Activated CD4-positive, alpha-beta T cell treated with anti-CD3 and anti-CD28 coated beads, Interleukin-2, amount 10 ng/mL, durations not matched to agents 24 days and 14 days (primary cell): ENCODE measurements at regions not wholly inside any gene's neighbourhood (a gene's known extent, or its start where the extent isn't known, plus 50 kb on each side); places are given as distances from the start of the nearest gene placed in this dataset.
A peak's percentile ranks its signal among the peaks of the same experiment; 100 is the strongest.
"Not testable (repeated sequence)": the region's sequence is repeated elsewhere in the genome, so short reads cannot be mapped to it uniquely, and the experiment has no call there.

Experiments used
- DNase-seq: peaks from one replicate; pipeline ENCODE4 v3.0.0; 2022
- H3K27ac Mint-ChIP-seq: one replicate; pipeline ENCODE4 v1.8.0; 2022; ENCODE audit warnings: mild to moderate bottlenecking, mixed read lengths
- H3K27me3 Mint-ChIP-seq: one replicate; pipeline ENCODE4 v1.8.0; 2022; ENCODE audit warnings: mixed read lengths
- H3K36me3 Mint-ChIP-seq: one replicate; pipeline ENCODE4 v1.8.0; 2022; ENCODE audit warnings: low read depth, mild to moderate bottlenecking, mixed read lengths
- H3K4me1 Mint-ChIP-seq: one replicate; pipeline ENCODE4 v1.8.0; 2021; ENCODE audit warnings: mixed read lengths
- H3K4me3 Mint-ChIP-seq: one replicate; pipeline ENCODE4 v1.8.0; 2022; ENCODE audit warnings: mild to moderate bottlenecking, moderate library complexity, mixed read lengths
- H3K9me3 Mint-ChIP-seq: one replicate; pipeline ENCODE4 v1.8.0; 2021; ENCODE audit warnings: mixed read lengths
- intact Hi-C: fragments of 100-400 bp; cut with micrococcal nuclease; formaldehyde crosslinking; loops from one replicate; pipeline ENCODE4 v1.15.1; 2023

GRCh38 chr22:47498969-47499495, 736.6 kb downstream of the TBC1D22A start:
- intact Hi-C loops = no loop called here
- no peak overlapping the region for H3K4me3 Mint-ChIP-seq
- no peak for DNase-seq
- H3K27me3 Mint-ChIP-seq = peaks cover 1% of the 10 kb centered on the region
- no peak overlapping the region for H3K27ac Mint-ChIP-seq
- peaks cover 11% of the 10 kb centered on the region for H3K9me3 Mint-ChIP-seq
- no peaks in the 10 kb centered on the region for H3K36me3 Mint-ChIP-seq
- H3K4me1 Mint-ChIP-seq = peaks cover 8% of the 10 kb centered on the region

GRCh38 chr22:47497666-47498065, 735.2 kb downstream of the TBC1D22A start:
- no peak overlapping the region for H3K4me3 Mint-ChIP-seq

GRCh38 chr22:47495110-47495509, 732.7 kb downstream of the TBC1D22A start:
- Mint-ChIP-seq H3K36me3 (no peaks in the 10 kb centered on the region), H3K27me3 (no peaks in the 10 kb centered on the region), H3K4me1 (peaks cover 8% of the 10 kb centered on the region), H3K27ac (no peak overlapping the region), H3K4me3 (peak overlapping the region; percentile 10), H3K9me3 (peaks cover 25% of the 10 kb centered on the region)
- intact Hi-C loops = no loop called here
- DNase-seq = no peak

More at GRCh38 chr22:47497666-47498065, 735.2 kb downstream of the TBC1D22A start:
- peaks cover 8% of the 10 kb centered on the region for H3K4me1 Mint-ChIP-seq
- no peaks in the 10 kb centered on the region for H3K27me3 Mint-ChIP-seq
- DNase-seq = no peak
- peaks cover 22% of the 10 kb centered on the region for H3K9me3 Mint-ChIP-seq
- H3K27ac Mint-ChIP-seq = no peak overlapping the region
- no peaks in the 10 kb centered on the region for H3K36me3 Mint-ChIP-seq
- intact Hi-C loops = no loop called here

GRCh38 chr22:47488131-47488530, 725.7 kb downstream of the TBC1D22A start:
- H3K4me3 Mint-ChIP-seq, H3K36me3 Mint-ChIP-seq, intact Hi-C loops, H3K9me3 Mint-ChIP-seq, H3K27ac Mint-ChIP-seq, H3K4me1 Mint-ChIP-seq, H3K27me3 Mint-ChIP-seq: not testable (repeated sequence)
- DNase-seq = peak; percentile 32

GRCh38 chr22:47486569-47487312, 724.3 kb downstream of the TBC1D22A start:
- intact Hi-C loops = no loop called here
- no peak overlapping the region for H3K27ac Mint-ChIP-seq
- no peaks in the 10 kb centered on the region for H3K27me3 Mint-ChIP-seq
- no peaks in the 10 kb centered on the region for H3K9me3 Mint-ChIP-seq
- no peak overlapping the region for H3K4me3 Mint-ChIP-seq
- no peaks in the 10 kb centered on the region for H3K4me1 Mint-ChIP-seq
- no peaks in the 10 kb centered on the region for H3K36me3 Mint-ChIP-seq
- DNase-seq = peak; percentile 45

- no peak overlapping the region for H3K4me3 Mint-ChIP-seq
- H3K4me1 Mint-ChIP-seq = no peaks in the 10 kb centered on the region
- no peak overlapping the region for H3K27ac Mint-ChIP-seq
- no peaks in the 10 kb centered on the region for H3K27me3 Mint-ChIP-seq
- DNase-seq = peak; percentile 32
- no peaks in the 10 kb centered on the region for H3K36me3 Mint-ChIP-seq
- H3K9me3 Mint-ChIP-seq = no peaks in the 10 kb centered on the region
- intact Hi-C loops = no loop called here
Measured at GRCh38 chr22:47484960-47485569, 722.6 kb downstream of the TBC1D22A start.

GRCh38 chr22:47476231-47476630, 713.8 kb downstream of the TBC1D22A start:
- H3K27ac Mint-ChIP-seq = no peak overlapping the region
- no peaks in the 10 kb centered on the region for H3K9me3 Mint-ChIP-seq
- peaks cover 5% of the 10 kb centered on the region for H3K27me3 Mint-ChIP-seq
- H3K4me1 Mint-ChIP-seq = peaks cover 4% of the 10 kb centered on the region
- no peak for DNase-seq
- H3K4me3 Mint-ChIP-seq = no peak overlapping the region
- no peaks in the 10 kb centered on the region for H3K36me3 Mint-ChIP-seq
- intact Hi-C loops = no loop called here

- no peak for DNase-seq
- Mint-ChIP-seq H3K9me3 (no peaks in the 10 kb centered on the region), H3K4me3 (no peak overlapping the region), H3K4me1 (peaks cover 4% of the 10 kb centered on the region), H3K27ac (no peak overlapping the region), H3K27me3 (peaks cover 5% of the 10 kb centered on the region), H3K36me3 (no peaks in the 10 kb centered on the region)
- intact Hi-C loops = no loop called here
Measured at GRCh38 chr22:47474895-47475294, 712.4 kb downstream of the TBC1D22A start.

GRCh38 chr22:47474464-47474863, 712.0 kb downstream of the TBC1D22A start:
- H3K9me3 Mint-ChIP-seq = no peaks in the 10 kb centered on the region
- H3K27me3 Mint-ChIP-seq = peaks cover 5% of the 10 kb centered on the region
- H3K36me3 Mint-ChIP-seq = no peaks in the 10 kb centered on the region
- H3K4me3 Mint-ChIP-seq = peak overlapping the region; percentile 9
- no peak overlapping the region for H3K27ac Mint-ChIP-seq
- intact Hi-C loops = no loop called here
- H3K4me1 Mint-ChIP-seq = peaks cover 4% of the 10 kb centered on the region
- DNase-seq = no peak

- Mint-ChIP-seq H3K9me3 (no peaks in the 10 kb centered on the region), H3K4me3 (no peak overlapping the region), H3K27me3 (peaks cover 5% of the 10 kb centered on the region), H3K4me1 (peaks cover 4% of the 10 kb centered on the region), H3K36me3 (no peaks in the 10 kb centered on the region), H3K27ac (no peak overlapping the region)
- no peak for DNase-seq
- intact Hi-C loops = no loop called here
Measured at GRCh38 chr22:47472636-47473035, 710.2 kb downstream of the TBC1D22A start.

GRCh38 chr22:47471406-47471805, 709.0 kb downstream of the TBC1D22A start:
- Mint-ChIP-seq H3K4me3 (no peak overlapping the region), H3K9me3 (peaks cover 2% of the 10 kb centered on the region), H3K27ac (no peak overlapping the region), H3K27me3 (peaks cover 5% of the 10 kb centered on the region), H3K4me1 (peaks cover 4% of the 10 kb centered on the region), H3K36me3 (no peaks in the 10 kb centered on the region)
- intact Hi-C loops = no loop called here
- no peak for DNase-seq

GRCh38 chr22:47465809-47466208, 703.4 kb downstream of the TBC1D22A start:
- H3K36me3 Mint-ChIP-seq = no peaks in the 10 kb centered on the region
- H3K27ac Mint-ChIP-seq = no peak overlapping the region
- intact Hi-C loops = no loop called here
- DNase-seq = no peak
- H3K4me3 Mint-ChIP-seq = no peak overlapping the region
- H3K9me3 Mint-ChIP-seq = peaks cover 3% of the 10 kb centered on the region
- H3K4me1 Mint-ChIP-seq = no peaks in the 10 kb centered on the region
- no peaks in the 10 kb centered on the region for H3K27me3 Mint-ChIP-seq

- intact Hi-C loops = no loop called here
- H3K27me3 Mint-ChIP-seq = no peaks in the 10 kb centered on the region
- H3K27ac Mint-ChIP-seq = no peak overlapping the region
- no peak overlapping the region for H3K4me3 Mint-ChIP-seq
- H3K9me3 Mint-ChIP-seq = peaks cover 3% of the 10 kb centered on the region
- H3K36me3 Mint-ChIP-seq = no peaks in the 10 kb centered on the region
- no peaks in the 10 kb centered on the region for H3K4me1 Mint-ChIP-seq
- DNase-seq = no peak
Measured at GRCh38 chr22:47465222-47465621, 702.8 kb downstream of the TBC1D22A start.

- Mint-ChIP-seq H3K27ac (no peak overlapping the region), H3K4me3 (no peak overlapping the region), H3K36me3 (no peaks in the 10 kb centered on the region), H3K27me3 (no peaks in the 10 kb centered on the region), H3K9me3 (peaks cover 3% of the 10 kb centered on the region), H3K4me1 (no peaks in the 10 kb centered on the region)
- DNase-seq = no peak
- intact Hi-C loops = no loop called here
Measured at GRCh38 chr22:47463220-47463619, 700.8 kb downstream of the TBC1D22A start.
